ENCODE measurements at regions not wholly inside any gene's neighbourhood (a gene's known extent, or its start where the extent isn't known, plus 50 kb on each side); places are given as distances from the start of the nearest gene placed in this dataset.

DNA sequence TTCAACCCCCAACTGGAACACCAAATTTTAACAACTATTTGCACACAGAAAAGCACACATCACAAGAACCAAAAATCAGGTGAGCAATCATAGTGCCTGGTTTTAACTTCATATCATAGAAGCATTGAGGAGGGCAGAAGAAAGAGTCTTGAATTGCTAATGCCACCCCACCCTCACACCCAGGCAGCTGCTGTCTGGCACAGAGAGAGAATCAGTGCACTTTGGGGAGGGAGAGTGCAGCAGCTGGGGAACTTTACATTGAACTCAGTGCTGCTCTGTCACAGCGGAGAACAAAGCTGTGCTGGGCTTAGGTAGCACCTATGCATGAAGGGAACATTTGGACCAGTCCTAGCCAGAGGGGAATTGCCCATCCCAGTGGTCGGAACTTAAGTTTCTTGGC lies 76.0 kb upstream of the KBTBD8 start:
- POLR2A ChIA-PET: no interaction called here
- Histone ChIP-seq H3K79me2 (ENCODE audit: control insufficient read depth, insufficient read depth, low read length) (no peaks in the 10 kb centered on the region), H3K9me3 (replicated peaks; ENCODE audit: control insufficient read depth, insufficient read depth, low read depth, low read length) (no peaks in the 10 kb centered on the region), H3K4me2 (ENCODE audit: insufficient read depth, low read length) (no peak overlapping the region), H3K27me3 (ENCODE audit: control insufficient read depth in 2 of 2, insufficient read depth in 2 of 2, low read length in 2 of 2) (no peaks in the 10 kb centered on the region), H3K4me3 (no peak overlapping the region), H3K4me1 (replicated peaks in 1 of 2; ENCODE audit: control insufficient read depth in 2 of 2, insufficient read depth in 2 of 2, low read length in 2 of 2) (no peaks in the 10 kb centered on the region), H3K36me3 (ENCODE audit: control insufficient read depth, insufficient read depth, low read length) (no peaks in the 10 kb centered on the region), H3K9me1 (ENCODE audit: control insufficient read depth, insufficient read depth, low read length) (no peaks in the 10 kb centered on the region), H2AFZ (ENCODE audit: low read depth, low read length) (no peak overlapping the region), H3K9ac (ENCODE audit: insufficient read depth in 1 of 2, low read depth in 2 of 2, low read length in 2 of 2) (no peak overlapping the region), H4K20me1 (replicated peaks; ENCODE audit: control insufficient read depth, insufficient read depth, low read length) (no peaks in the 10 kb centered on the region), H3K27ac (ENCODE audit: extremely low read depth, low read depth, low read length) (no peak overlapping the region)
- CTCF ChIA-PET (ENCODE audit: low intra/inter-chr PET ratio): no interaction called here
- DNase-seq (ENCODE audit: extremely low read depth in 1 of 4, low spot score in 3 of 4) (no peak), FAIRE-seq (no peak), ATAC-seq (no peak)
- BruUV-seq (replicated peaks): no TSS peak
- WGBS (ENCODE audit: insufficient coverage, low coverage, missing lambda C conversion rate): 0% methylated on average over 2 of the region's 2 CpGs
- intact Hi-C loops (cut with micrococcal nuclease) (no loop called here), in situ Hi-C loops (cut with MboI) (no loop called here)
- no peak for TF ChIP-seq NCOA4 (IDR thresholded peaks at IDR 0.05; ENCODE audit: partially characterized antibody)
- no peak for TF ChIP-seq ZNF217 (CRISPR knock-in tag; IDR thresholded peaks at IDR 0.05)
- TF ChIP-seq, protein P1, sequence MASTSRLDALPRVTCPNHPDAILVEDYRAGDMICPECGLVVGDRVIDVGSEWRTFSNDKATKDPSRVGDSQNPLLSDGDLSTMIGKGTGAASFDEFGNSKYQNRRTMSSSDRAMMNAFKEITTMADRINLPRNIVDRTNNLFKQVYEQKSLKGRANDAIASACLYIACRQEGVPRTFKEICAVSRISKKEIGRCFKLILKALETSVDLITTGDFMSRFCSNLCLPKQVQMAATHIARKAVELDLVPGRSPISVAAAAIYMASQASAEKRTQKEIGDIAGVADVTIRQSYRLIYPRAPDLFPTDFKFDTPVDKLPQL (IDR thresholded peaks at IDR 0.05; ENCODE audit: extremely low read depth, insufficient read length): no peak
- TF ChIP-seq ZNF431 (CRISPR knock-in tag; IDR thresholded peaks at IDR 0.05): no peak
- no peak for TF ChIP-seq MEIS2 (IDR thresholded peaks at IDR 0.05; ENCODE audit: partially characterized antibody)

DNA sequence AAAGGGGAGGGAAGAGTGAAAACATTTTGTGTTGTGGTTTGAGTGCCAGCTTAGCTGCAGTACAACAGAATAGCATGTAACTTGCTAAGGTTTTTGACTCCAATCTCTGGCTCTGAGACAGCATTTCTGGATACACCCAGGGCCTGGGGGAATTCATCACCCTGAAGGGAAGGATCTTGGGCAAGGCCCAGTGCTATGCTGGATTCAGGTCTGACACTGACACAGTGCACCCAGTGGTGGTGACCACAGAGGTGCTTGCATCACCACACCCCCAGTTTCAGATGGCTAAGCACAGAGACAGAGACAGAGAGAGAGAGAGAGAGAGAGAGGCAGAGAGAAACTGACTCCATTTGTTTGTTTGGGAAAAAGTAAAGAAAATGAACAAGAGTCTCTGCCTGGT lies 74.1 kb upstream of the KBTBD8 start:
- POLR2A ChIA-PET: no interaction called here
- no peak overlapping the region for H3K27ac ChIP-seq (ENCODE audit: extremely low read depth, low read depth, low read length)
- TF ChIP-seq ERF (CRISPR knock-in tag; IDR thresholded peaks at IDR 0.05) (no peak), PPARD (CRISPR knock-in tag; IDR thresholded peaks at IDR 0.05) (no peak), ZNF57 (CRISPR knock-in tag; IDR thresholded peaks at IDR 0.05) (no peak), TCF7L2 (IDR thresholded peaks at IDR 0.05; ENCODE audit: low read depth, low read length) (no peak), EP300 (IDR thresholded peaks at IDR 0.05; ENCODE audit: low read length) (no peak), CXXC5 (CRISPR knock-in tag; IDR thresholded peaks at IDR 0.05) (no peak), CBFB (CRISPR knock-in tag; IDR thresholded peaks at IDR 0.05) (no peak), KHSRP (IDR thresholded peaks at IDR 0.05) (no peak)
- TF ChIP-seq, protein P2, sequence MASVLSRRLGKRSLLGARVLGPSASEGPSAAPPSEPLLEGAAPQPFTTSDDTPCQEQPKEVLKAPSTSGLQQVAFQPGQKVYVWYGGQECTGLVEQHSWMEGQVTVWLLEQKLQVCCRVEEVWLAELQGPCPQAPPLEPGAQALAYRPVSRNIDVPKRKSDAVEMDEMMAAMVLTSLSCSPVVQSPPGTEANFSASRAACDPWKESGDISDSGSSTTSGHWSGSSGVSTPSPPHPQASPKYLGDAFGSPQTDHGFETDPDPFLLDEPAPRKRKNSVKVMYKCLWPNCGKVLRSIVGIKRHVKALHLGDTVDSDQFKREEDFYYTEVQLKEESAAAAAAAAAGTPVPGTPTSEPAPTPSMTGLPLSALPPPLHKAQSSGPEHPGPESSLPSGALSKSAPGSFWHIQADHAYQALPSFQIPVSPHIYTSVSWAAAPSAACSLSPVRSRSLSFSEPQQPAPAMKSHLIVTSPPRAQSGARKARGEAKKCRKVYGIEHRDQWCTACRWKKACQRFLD (CRISPR knock-in tag; IDR thresholded peaks at IDR 0.05): no peak
- TF ChIP-seq, protein P3, sequence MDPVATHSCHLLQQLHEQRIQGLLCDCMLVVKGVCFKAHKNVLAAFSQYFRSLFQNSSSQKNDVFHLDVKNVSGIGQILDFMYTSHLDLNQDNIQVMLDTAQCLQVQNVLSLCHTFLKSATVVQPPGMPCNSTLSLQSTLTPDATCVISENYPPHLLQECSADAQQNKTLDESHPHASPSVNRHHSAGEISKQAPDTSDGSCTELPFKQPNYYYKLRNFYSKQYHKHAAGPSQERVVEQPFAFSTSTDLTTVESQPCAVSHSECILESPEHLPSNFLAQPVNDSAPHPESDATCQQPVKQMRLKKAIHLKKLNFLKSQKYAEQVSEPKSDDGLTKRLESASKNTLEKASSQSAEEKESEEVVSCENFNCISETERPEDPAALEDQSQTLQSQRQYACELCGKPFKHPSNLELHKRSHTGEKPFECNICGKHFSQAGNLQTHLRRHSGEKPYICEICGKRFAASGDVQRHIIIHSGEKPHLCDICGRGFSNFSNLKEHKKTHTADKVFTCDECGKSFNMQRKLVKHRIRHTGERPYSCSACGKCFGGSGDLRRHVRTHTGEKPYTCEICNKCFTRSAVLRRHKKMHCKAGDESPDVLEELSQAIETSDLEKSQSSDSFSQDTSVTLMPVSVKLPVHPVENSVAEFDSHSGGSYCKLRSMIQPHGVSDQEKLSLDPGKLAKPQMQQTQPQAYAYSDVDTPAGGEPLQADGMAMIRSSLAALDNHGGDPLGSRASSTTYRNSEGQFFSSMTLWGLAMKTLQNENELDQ (CRISPR knock-in tag; IDR thresholded peaks at IDR 0.05; ENCODE audit: borderline replicate concordance): no peak

More for the DNA sequence above, 74.1 kb upstream of the KBTBD8 start:
- FAIRE-seq (no peak), ATAC-seq (no peak), DNase-seq (ENCODE audit: extremely low read depth in 1 of 4, low spot score in 3 of 4) (no peak)
- in situ Hi-C loops (cut with MboI) (no loop called here), intact Hi-C loops (cut with micrococcal nuclease) (no loop called here)
- no peaks in the 10 kb centered on the region for H3K79me2 ChIP-seq (ENCODE audit: control insufficient read depth, insufficient read depth, low read length)
- no peaks in the 10 kb centered on the region for H3K36me3 ChIP-seq (ENCODE audit: control insufficient read depth, insufficient read depth, low read length)
- H3K9ac ChIP-seq (ENCODE audit: insufficient read depth in 1 of 2, low read depth in 2 of 2, low read length in 2 of 2): no peak overlapping the region
- H3K4me1 ChIP-seq (replicated peaks in 1 of 2; ENCODE audit: control insufficient read depth in 2 of 2, insufficient read depth in 2 of 2, low read length in 2 of 2): no peaks in the 10 kb centered on the region
- H3K4me2 ChIP-seq (ENCODE audit: insufficient read depth, low read length): no peak overlapping the region
- no peaks in the 10 kb centered on the region for H3K9me3 ChIP-seq (replicated peaks; ENCODE audit: control insufficient read depth, insufficient read depth, low read depth, low read length)
- H3K4me3 ChIP-seq: no peak overlapping the region
- H3K27me3 ChIP-seq (ENCODE audit: control insufficient read depth in 2 of 2, insufficient read depth in 2 of 2, low read length in 2 of 2): no peaks in the 10 kb centered on the region
- no peak overlapping the region for H2AFZ ChIP-seq (ENCODE audit: low read depth, low read length)
- no TSS peak for BruUV-seq (replicated peaks)
- H3K9me1 ChIP-seq (ENCODE audit: control insufficient read depth, insufficient read depth, low read length): no peaks in the 10 kb centered on the region
- CTCF ChIA-PET (ENCODE audit: low intra/inter-chr PET ratio): no interaction called here
- H4K20me1 ChIP-seq (replicated peaks; ENCODE audit: control insufficient read depth, insufficient read depth, low read length): no peaks in the 10 kb centered on the region
